GM11168 (cell line): ENCODE measurements at regions not wholly inside any gene's neighbourhood (a gene's known extent, or its start where the extent isn't known, plus 50 kb on each side); places are given as distances from the start of the nearest gene placed in this dataset.

Experiments used
- in situ Hi-C: fragments of 300-500 bp; cut with MboI; formaldehyde crosslinking; loops from one replicate; pipeline ENCODE4 v1.12.0; 2022; ENCODE audit warnings: low sequenced_read_pairs; ENCODE audit not compliant: unreplicated experiment

- in situ Hi-C loops = no loop called here
Observed at GRCh38 chr4:22922426-22922825, 229.7 kb downstream of the GBA3 start.

GRCh38 chr4:22921936-22922335, 229.2 kb downstream of the GBA3 start:
- in situ Hi-C loops = no loop called here

GRCh38 chr4:22911285-22911684, 218.5 kb downstream of the GBA3 start:
- in situ Hi-C loops = no loop called here

- in situ Hi-C loops = no loop called here
Observed at GRCh38 chr4:22910200-22910599, 217.5 kb downstream of the GBA3 start.

- in situ Hi-C loops = no loop called here
Observed at GRCh38 chr4:22906045-22906444, 213.3 kb downstream of the GBA3 start.

GRCh38 chr4:22903913-22904312, 211.2 kb downstream of the GBA3 start:
- in situ Hi-C loops = no loop called here

DNA sequence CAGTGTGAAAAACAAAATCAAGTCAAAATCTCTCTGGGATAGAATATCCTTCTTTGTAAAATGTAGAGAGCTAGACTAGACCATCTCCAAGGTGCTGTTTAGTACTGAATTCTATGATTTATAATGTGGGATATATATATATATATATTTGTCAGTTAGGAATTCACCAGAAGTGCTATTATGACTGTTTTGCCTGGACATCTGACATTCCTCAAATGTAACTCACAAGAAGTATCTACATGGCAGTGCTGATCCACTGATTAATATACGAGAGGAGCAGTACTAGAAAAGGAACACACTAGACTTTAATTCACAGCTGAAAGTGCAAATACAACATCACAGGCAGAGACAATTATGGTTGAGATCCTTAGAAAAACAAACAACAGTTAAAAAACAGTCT, 208.9 kb downstream of the GBA3 start:
- in situ Hi-C loops = no loop called here

DNA sequence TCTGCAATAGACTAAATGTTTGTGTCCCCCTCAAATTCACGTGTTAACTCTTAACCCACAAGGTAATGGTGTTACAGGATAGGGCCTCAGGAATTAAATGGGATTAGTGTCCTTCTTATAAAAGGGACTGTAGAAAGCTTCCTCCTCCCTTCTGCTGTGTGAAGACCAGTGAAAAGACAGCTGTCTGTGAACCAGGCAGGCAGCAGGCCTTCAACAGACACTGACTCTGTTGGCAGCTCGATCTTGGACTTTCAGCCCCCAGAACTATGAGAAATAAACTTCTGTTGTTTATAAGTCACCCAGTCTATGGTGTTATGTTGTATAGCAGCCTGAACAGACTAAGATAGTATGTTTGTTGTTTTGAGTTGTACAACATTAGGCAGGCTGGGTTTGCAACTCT, 208.1 kb downstream of the GBA3 start:
- in situ Hi-C loops = no loop called here

DNA sequence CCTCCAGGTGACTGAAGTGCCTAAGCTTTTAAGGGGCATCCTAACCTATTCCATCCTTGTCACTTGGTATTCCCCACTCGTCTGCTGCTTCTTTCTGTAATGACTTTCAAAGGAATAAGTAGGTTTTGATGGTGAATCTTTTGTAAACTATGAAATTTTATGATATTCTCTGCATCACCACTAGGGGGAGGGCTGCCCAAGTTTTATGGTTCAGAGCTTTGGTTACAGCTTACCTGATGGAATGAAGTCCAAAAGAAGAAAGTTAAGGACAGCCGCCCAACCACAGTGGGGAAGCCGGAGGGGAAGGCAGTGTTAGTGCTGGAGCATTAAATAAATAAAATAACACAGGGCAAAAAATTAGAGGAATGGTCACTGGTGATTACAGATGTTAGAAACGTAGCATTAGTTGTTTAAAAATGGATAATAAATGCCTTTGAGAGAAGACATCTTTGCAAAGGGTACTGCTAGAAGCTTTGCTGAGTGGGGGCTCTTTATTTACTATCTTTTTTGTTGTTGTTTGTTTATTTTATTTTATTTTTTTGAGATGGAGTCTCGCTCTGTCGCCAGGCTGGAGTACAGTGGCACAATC, 204.9 kb downstream of the GBA3 start:
- in situ Hi-C loops = no loop called here

GRCh38 chr4:22895482-22895881, 202.7 kb downstream of the GBA3 start:
- in situ Hi-C loops = no loop called here

DNA sequence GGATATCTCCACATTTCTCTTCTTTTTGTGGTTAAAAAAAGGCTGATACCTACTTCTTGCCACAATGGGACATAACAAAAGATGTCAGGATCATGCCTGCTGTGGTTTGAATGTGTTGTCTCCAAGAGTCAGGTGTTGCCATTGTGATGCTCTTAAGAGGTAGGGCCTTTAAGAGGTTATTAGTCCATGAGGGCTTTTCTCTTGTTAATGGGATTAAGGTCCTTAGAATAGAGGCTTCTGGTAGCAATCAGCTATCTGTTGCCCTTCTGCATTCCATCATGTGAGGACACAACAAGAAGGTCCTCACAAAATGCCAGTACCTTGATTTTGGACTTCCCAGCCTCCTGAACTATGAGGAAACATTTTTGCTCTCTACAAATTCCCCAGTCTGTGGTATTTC, 191.4 kb downstream of the GBA3 start:
- in situ Hi-C loops = no loop called here

GRCh38 chr4:22881411-22881810, 188.7 kb downstream of the GBA3 start:
- in situ Hi-C loops = no loop called here

DNA sequence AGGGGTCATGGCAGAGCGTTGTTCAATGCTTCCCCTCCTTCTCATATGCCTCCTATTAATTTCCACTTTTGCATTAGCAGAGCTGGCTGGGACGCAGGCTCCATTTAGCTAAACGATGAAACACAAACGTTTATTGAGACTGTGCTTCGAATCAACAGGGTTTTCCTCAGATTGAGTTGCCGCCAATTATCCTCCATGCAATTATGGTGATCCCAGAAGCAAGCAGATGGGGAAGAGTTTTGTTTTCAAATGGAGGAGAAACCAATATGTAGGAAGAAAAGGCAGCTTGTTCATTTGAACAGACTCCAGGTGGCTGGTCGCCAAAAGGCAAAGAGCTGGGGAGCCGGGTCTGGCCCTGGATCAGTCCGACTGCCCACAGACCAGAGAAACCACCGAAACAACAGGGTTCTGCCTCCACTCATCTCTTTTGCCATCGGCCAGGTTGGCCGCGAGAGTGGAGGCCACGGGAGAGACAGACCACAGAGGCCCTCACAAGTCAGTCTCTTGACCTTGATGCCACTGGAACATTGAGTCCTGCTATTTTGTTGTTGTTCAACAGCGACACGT, 184.8 kb downstream of the GBA3 start:
- in situ Hi-C loops = no loop called here

DNA sequence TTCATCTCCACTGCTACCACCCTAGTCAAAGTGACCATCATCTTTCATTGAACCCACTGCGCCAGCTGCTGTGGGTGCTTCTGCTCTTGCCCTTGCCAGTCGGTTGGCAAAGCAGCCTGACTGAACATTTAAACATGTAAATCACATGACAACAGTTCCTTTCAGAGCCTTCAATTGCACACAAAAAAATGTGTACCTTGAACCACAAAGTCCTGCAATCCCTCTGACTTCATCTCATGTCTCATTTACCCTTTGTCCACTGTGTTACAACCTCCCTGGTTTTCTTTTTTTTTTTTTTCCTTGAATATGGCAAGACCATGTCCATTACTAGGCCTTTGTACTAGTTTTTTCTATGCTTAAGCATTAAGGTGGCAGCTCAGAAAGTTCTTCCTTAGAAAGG, 183.5 kb downstream of the GBA3 start:
- in situ Hi-C loops = no loop called here

DNA sequence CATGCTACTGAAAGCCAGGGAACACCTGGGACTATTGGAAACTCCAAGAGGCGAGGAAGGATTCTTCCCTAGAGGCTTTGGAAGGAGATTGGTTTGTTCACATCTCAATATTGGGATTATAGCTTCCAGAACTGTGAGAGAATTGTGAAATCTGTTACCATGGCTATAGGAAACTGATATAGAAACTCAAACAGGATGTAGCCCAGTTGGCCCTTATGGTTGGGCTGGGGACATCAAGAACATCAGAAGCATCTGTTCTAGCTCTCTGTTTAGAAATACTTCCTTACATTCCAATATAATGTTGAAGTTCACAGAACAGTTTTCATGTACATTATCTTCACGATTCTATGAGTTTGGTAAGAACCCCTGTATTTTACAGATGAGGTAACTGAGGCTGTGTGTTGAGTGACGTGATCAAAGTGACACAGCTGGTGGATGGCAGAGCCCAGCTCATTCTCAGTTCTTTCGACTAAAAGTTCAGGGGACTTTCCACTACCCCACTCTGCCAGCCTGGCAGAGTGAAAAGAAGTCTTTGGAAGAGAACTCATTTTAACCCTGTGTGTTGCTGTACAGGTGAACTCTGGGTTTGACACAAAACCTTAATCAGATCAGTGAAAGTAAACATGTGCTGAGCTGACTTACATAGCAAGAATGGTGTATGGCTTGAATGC, 183.0 kb downstream of the GBA3 start:
- in situ Hi-C loops = no loop called here

DNA sequence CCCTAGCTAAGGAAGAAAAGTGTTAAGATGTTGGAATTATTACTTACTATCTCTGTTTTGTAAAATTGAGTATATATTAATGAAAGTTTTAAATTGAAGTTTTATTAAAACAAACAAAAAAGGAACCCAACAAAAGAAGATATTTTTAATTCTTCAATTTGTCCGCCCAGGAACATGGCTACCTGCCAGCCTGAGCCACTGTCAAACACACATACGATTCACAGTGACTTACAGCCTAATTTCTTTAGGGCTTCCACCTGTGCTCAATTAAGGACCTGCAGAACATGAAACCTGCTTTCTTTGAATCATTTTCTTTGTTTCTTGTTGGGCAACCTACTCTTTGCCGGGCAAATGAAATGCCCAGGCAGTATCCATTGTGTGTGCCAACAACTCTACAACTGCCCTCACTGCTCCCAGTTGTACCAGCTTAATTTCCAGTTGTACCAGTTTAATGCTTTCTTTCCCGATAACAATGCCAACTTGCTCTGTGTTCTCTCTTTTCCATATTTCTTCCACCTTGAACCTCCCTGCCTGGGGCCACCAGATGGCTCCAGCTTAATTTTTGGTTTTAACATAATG, 181.7 kb downstream of the GBA3 start:
- in situ Hi-C loops = no loop called here

GRCh38 chr4:22873899-22874298, 181.2 kb downstream of the GBA3 start:
- in situ Hi-C loops = no loop called here

GRCh38 chr4:22870847-22871449, 178.2 kb downstream of the GBA3 start:
- in situ Hi-C loops = no loop called here

GRCh38 chr4:22869235-22869634, 176.5 kb downstream of the GBA3 start:
- in situ Hi-C loops = no loop called here
